H9 (cell line): ENCODE measurements at regions not wholly inside any gene's neighbourhood (a gene's known extent, or its start where the extent isn't known, plus 50 kb on each side); places are given as distances from the start of the nearest gene placed in this dataset.

Source experiments
- DNase-seq: peaks from one replicate; pipeline ENCODE4 v3.0.0-alpha.2; 2017
- H2AFZ ChIP-seq: one replicate; pipeline ENCODE4 v1.6.1; 2013; ENCODE audit warnings: mild to moderate bottlenecking, low read length, control low read depth, moderate library complexity
- H2AK5ac ChIP-seq: 2 replicates; pipeline ENCODE4 v1.6.1; 2013; ENCODE audit warnings: low read length, control low read depth, mixed read lengths; ENCODE audit not compliant: insufficient read length
- H2BK120ac ChIP-seq: one replicate; pipeline ENCODE4 v1.6.1; 2013; ENCODE audit warnings: low read depth, mild to moderate bottlenecking, low read length, control low read depth, inconsistent platforms; ENCODE audit not compliant: poor library complexity, severe bottlenecking
- H2BK12ac ChIP-seq: 2 replicates; pipeline ENCODE4 v1.6.1; 2013; ENCODE audit warnings: low read length, control low read depth, mixed read lengths, low read depth; ENCODE audit not compliant: insufficient read length
- H2BK15ac ChIP-seq: 2 replicates; pipeline ENCODE4 v1.6.1; 2013; ENCODE audit warnings: low read depth, low read length, control low read depth
- H2BK20ac ChIP-seq: one replicate; pipeline ENCODE4 v1.6.1; 2013; ENCODE audit warnings: low read depth, mild to moderate bottlenecking, low read length, control low read depth, inconsistent platforms; ENCODE audit not compliant: poor library complexity, severe bottlenecking
- H2BK5ac ChIP-seq: 2 replicates; pipeline ENCODE4 v1.6.1; 2013; ENCODE audit warnings: low read length, control low read depth, mixed read lengths; ENCODE audit not compliant: insufficient read length
- H3K14ac ChIP-seq: 2 replicates; pipeline ENCODE4 v1.6.1; 2013; ENCODE audit warnings: low read length, control low read depth; ENCODE audit not compliant: insufficient read depth
- H3K18ac ChIP-seq: 2 replicates; pipeline ENCODE4 v1.6.1; 2013; ENCODE audit warnings: low read depth, mild to moderate bottlenecking, mixed read lengths, low read length, control low read depth; ENCODE audit not compliant: insufficient read length
- H3K23ac ChIP-seq: 2 replicates; pipeline ENCODE4 v1.6.1; 2013; ENCODE audit warnings: low read length, control low read depth, mixed read lengths, low read depth; ENCODE audit not compliant: insufficient read length
- H3K23me2 ChIP-seq: 2 replicates; pipeline ENCODE4 v1.6.1; 2013; ENCODE audit warnings: low read depth, mild to moderate bottlenecking, mixed read lengths, low read length, control low read depth; ENCODE audit not compliant: insufficient read length, poor library complexity, severe bottlenecking
- H3K27ac ChIP-seq: 2 replicates; pipeline ENCODE4 v1.5.1; 2013; ENCODE audit warnings: low read length, control low read depth, mixed read lengths, low read depth; ENCODE audit not compliant: insufficient read length
- H3K27me3 ChIP-seq: 2 replicates; pipeline ENCODE4 v1.6.1; 2013; ENCODE audit warnings: low read length, control low read depth, inconsistent platforms; ENCODE audit not compliant: insufficient read depth
- H3K4ac ChIP-seq: 2 replicates; pipeline ENCODE4 v1.6.1; 2013; ENCODE audit warnings: low read depth, mild to moderate bottlenecking, control low read depth, inconsistent platforms, low read length, moderate library complexity
- H3K4me1 ChIP-seq: 2 replicates; pipeline ENCODE4 v1.6.1; 2013; ENCODE audit warnings: low read length, control low read depth, inconsistent platforms; ENCODE audit not compliant: insufficient read depth
- H3K4me2 ChIP-seq: 2 replicates; pipeline ENCODE4 v1.6.1; 2013; ENCODE audit warnings: low read length, control low read depth, mixed read lengths; ENCODE audit not compliant: insufficient read length, insufficient read depth
- H3K56ac ChIP-seq: 2 replicates; pipeline ENCODE4 v1.6.1; 2013; ENCODE audit warnings: low read depth, mild to moderate bottlenecking, mixed read lengths, low read length, control low read depth; ENCODE audit not compliant: insufficient read length
- H3K79me1 ChIP-seq: 2 replicates; pipeline ENCODE4 v1.6.1; 2013; ENCODE audit warnings: low read depth, mild to moderate bottlenecking, moderate library complexity, low read length, control low read depth, inconsistent platforms; ENCODE audit not compliant: insufficient read depth, poor library complexity, severe bottlenecking
- H3K79me2 ChIP-seq: 2 replicates; pipeline ENCODE4 v1.6.1; 2013; ENCODE audit warnings: low read length, control low read depth, inconsistent platforms; ENCODE audit not compliant: insufficient read depth
- H3K9ac ChIP-seq: 2 replicates; pipeline ENCODE4 v1.6.1; 2013; ENCODE audit warnings: low read length, control low read depth, mixed read lengths; ENCODE audit not compliant: insufficient read length; ENCODE audit errors: extremely low read depth
- H3K9me3 ChIP-seq: one replicate; pipeline ENCODE4 v1.6.1; 2013; ENCODE audit warnings: low read depth, low read length, inconsistent platforms; ENCODE audit not compliant: control insufficient read depth
- H3T11ph ChIP-seq: one replicate; pipeline ENCODE4 v1.6.1; 2013; ENCODE audit warnings: mild to moderate bottlenecking, low read length, control low read depth, inconsistent platforms
- H4K20me1 ChIP-seq: one replicate; pipeline ENCODE4 v1.6.1; 2013; ENCODE audit not compliant: control insufficient read depth, insufficient read length, insufficient read depth
- H4K5ac ChIP-seq: 2 replicates; pipeline ENCODE4 v1.6.1; 2013; ENCODE audit warnings: low read depth, mild to moderate bottlenecking, mixed read lengths, low read length, control low read depth; ENCODE audit not compliant: insufficient read length
- H4K8ac ChIP-seq: replicated peaks from 2 replicates; pipeline ENCODE4 v1.6.1; 2013; ENCODE audit warnings: low read length, control low read depth, mixed read lengths, low read depth; ENCODE audit not compliant: insufficient read length
- H4K91ac ChIP-seq: 2 replicates; pipeline ENCODE4 v1.6.1; 2013; ENCODE audit warnings: low read depth, mild to moderate bottlenecking, moderate library complexity, mixed read lengths, low read length, control low read depth; ENCODE audit not compliant: insufficient read length
- H3K27ac Mint-ChIP-seq, 3 experiments: 2 replicates in 2 of 3; 3 replicates in 1 of 3; pipeline ENCODE4 v1.8.0; 2020 to 2021; ENCODE audit warnings: mixed read lengths in 3 of 3, mild to moderate bottlenecking in 1 of 3, moderate library complexity in 1 of 3
- H3K27me3 Mint-ChIP-seq: 2 replicates; pipeline ENCODE4 v1.8.0; 2021; ENCODE audit warnings: low read depth, mild to moderate bottlenecking, moderate library complexity, mixed read lengths
- H3K36me3 Mint-ChIP-seq, 3 experiments: 2 replicates in 2 of 3; 3 replicates in 1 of 3; pipeline ENCODE4 v1.8.0; 2020 to 2021; ENCODE audit warnings: low read depth in 3 of 3, mixed read lengths in 3 of 3; ENCODE audit not compliant: insufficient read depth in 1 of 3
- H3K4me1 Mint-ChIP-seq, 2 experiments: 2 replicates each; pipeline ENCODE4 v1.8.0; 2020; ENCODE audit warnings: mixed read lengths in 2 of 2
- H3K4me3 Mint-ChIP-seq, 2 experiments: 2 replicates in 1 of 2; 3 replicates in 1 of 2; pipeline ENCODE4 v1.8.0; 2020 to 2021; ENCODE audit warnings: mild to moderate bottlenecking in 2 of 2, mixed read lengths in 2 of 2, moderate library complexity in 1 of 2
- H3K9me3 Mint-ChIP-seq, 2 experiments: 2 replicates in 1 of 2; 3 replicates in 1 of 2; pipeline ENCODE4 v1.8.0; 2020; ENCODE audit warnings: mild to moderate bottlenecking in 2 of 2, mixed read lengths in 2 of 2, moderate library complexity in 1 of 2
- CTCF ChIP-seq: fragments of 200-600 bp; sonication (generic); conservative IDR thresholded peaks from 3 replicates; pipeline ENCODE4 v1.8.0; 2021; ENCODE audit warnings: antibody characterized with exemption, mild to moderate bottlenecking
- WGBS: extraction: QIAGEN DNeasy Blood & Tissue Kit; methylation state at CpG from one replicate; pipeline ENCODE4 v1.1.7; 2013; ENCODE audit warnings: missing lambda C conversion rate, low lambda C conversion rate, mixed read lengths; ENCODE audit not compliant: insufficient read length; ENCODE audit errors: extremely low coverage; 5-methylcytosine and 5-hydroxymethylcytosine counted together

GRCh38 chr12:25328072-25328712 lies 77.5 kb upstream of the KRAS start:
- Mint-ChIP-seq H3K9me3 (no peaks in the 10 kb centered on the region), H3K36me3 (no peaks in the 10 kb centered on the region), H3K4me1 (peaks cover 0 to 4% of the 10 kb centered on the region in 2 experiments; a peak in 2 of 4 replicates), H3K4me3 (no peak overlapping the region), H3K27ac (no peak overlapping the region), H3K27me3 (no peaks in the 10 kb centered on the region)
- Histone ChIP-seq H2BK12ac (no peak overlapping the region), H4K5ac (no peak overlapping the region), H3K23ac (no peak overlapping the region), H3K4me2 (no peak overlapping the region), H2BK15ac (no peak overlapping the region), H3K27ac (no peak overlapping the region), H3K14ac (no peak overlapping the region), H3K79me2 (no peaks in the 10 kb centered on the region), H3K9ac (no peak overlapping the region), H4K20me1 (no peaks in the 10 kb centered on the region), H2BK5ac (no peak overlapping the region), H2BK120ac (no peak overlapping the region), H3K27me3 (no peaks in the 10 kb centered on the region), H3K56ac (no peak overlapping the region), H2BK20ac (no peak overlapping the region), H2AK5ac (no peak overlapping the region), H2AFZ (no peak overlapping the region), H3K4ac (no peak overlapping the region), H3K9me3 (no peaks in the 10 kb centered on the region), H3K18ac (no peak overlapping the region), H4K8ac (no peak overlapping the region), H4K91ac (no peak overlapping the region), H3T11ph (no peak overlapping the region), H3K79me1 (no peaks in the 10 kb centered on the region), H3K4me1 (no peaks in the 10 kb centered on the region), H3K23me2 (no peaks in the 10 kb centered on the region)
- WGBS: no CpG with 5 or more reads among the region's 5 CpGs
- TF ChIP-seq CTCF: no peak
- no peak for DNase-seq
